ENCODE measurements at regions not wholly inside any gene's neighbourhood (a gene's known extent, or its start where the extent isn't known, plus 50 kb on each side); places are given as distances from the start of the nearest gene placed in this dataset.

GRCh38 chr5:160940725-160941124 is 88.7 kb upstream of the ATP10B start:
- no peak for DNase-seq

DNA sequence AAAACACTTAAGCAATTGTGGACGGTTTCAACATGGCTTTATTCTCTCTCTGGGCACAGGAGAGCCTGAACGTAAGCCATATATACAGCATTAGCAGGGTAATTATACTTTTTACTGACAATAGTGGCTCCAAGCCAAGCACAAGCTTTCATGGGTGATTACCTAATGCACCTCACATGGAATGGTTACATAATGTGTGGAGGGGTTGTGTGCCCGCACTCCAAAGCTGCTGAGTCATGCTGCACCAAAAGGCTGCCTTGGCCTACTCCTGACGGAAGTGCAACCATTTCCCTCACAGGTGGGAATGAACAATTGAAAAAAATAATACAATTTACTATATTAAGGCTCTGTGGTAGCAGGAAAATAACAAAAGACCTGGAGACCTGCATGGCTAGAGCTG is 86.5 kb upstream of the ATP10B start:
- DNase-seq, result no peak

DNA sequence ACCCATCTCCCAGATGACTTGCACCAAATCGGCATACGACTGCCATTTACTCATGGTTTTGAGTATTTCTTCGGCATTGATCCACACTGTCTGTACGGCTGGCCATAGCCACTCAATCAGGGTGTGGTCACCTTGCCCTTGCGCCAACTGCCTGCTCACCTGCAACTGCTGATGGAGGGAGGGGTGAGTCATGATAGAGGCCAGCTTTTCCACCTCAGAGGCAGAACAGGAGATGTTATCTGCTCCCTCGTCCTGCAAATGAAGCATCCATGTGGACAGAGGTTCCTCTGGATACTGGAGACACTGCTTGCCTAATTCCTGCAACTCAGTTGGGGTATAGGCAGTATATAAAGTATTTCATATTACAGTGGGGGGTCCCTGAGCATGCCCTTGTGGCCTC is 85.6 kb upstream of the ATP10B start:
- no peak for DNase-seq

GRCh38 chr5:160935776-160936175 is 83.8 kb upstream of the ATP10B start:
- no peak for DNase-seq

GRCh38 chr5:160931283-160931682 is 79.3 kb upstream of the ATP10B start:
- DNase-seq, result no peak

GRCh38 chr5:160930406-160930805 is 78.4 kb upstream of the ATP10B start:
- no peak for DNase-seq

DNA sequence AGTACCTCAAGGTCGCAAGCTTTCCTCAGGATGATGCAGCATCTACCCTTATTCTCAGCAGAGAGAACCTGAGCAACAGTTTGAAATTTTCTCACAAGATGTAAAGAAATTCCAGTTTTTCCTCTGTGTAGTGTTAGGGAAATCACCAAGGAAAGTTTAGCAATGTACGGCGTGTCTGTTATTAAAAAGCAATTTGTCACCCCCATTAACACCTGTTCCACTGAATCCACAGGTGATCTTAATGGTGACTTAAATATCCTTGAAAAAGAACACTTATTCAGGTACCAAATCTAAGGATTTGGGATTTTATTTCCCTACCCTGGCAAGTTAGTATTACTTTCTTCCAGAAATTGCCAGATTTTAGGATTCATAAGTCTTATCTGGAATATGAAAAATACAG is 77.9 kb upstream of the ATP10B start:
- DNase-seq, result no peak

GRCh38 chr5:160929360-160929759 is 77.3 kb upstream of the ATP10B start:
- DNase-seq, result no peak

DNA sequence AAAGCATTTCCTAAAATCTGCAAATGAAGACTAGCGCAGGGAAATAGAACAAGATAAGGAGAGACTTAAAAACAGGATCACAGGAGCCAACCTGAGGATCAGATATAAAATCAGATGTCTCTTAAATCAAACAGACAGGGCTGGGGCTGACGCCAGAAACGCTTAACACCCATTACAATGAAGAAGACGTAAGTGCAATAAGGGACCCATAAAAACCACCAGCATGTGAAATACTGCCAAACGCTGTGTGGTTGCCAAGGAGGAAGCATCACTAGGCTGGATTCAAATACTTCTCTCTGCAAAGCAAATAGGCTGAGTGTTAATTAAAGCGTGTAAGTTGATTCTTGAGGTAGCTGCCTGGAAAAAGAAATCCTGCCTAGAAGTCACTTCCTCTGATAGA is 74.4 kb upstream of the ATP10B start:
- peak; percentile 72 to 92 for DNase-seq

- DNase-seq, result no peak
These were observed 73.3 kb upstream of the ATP10B start for GRCh38 chr5:160925281-160925680.

DNA sequence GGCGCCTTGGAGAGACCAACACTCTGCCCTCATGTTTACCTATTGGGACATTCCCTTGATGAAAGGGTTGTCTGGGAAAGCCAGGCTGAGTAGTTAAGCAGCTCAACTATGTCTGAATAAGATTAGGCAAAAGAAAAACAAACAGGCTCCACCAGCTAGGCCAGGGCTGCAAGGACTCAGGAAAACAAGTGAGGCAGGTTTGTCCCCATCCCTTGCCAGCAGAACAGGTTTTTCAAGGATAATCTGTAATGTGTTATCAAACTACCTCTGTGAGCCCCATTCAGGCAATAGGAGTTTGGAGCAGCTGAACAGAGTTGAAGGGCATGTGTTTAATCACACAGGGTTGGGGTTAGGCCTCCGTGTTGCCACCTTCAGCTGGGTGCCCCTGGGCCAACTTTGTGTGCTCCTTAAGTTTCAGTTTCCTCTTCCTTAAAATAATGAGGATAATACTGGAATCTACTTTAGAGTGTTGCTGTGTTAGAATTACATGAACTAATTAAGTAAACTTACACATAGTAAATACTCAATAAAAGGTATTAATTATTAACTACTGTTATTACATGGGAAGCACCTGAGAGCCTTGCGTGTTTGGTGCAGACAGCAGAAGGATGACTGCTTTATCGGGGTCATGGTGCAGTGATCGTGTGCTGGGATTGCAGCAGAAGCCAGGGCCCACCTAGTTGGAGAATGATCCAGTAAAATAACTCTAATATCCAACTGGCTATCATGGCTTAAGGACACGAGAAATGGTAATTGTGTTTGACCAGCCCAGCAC is 72.1 kb upstream of the ATP10B start:
- no peak for DNase-seq

GRCh38 chr5:160923411-160923810 is 71.4 kb upstream of the ATP10B start:
- no peak for DNase-seq

GRCh38 chr5:160922311-160922710 is 70.3 kb upstream of the ATP10B start:
- DNase-seq, result no peak

- DNase-seq, result no peak
These were observed 69.6 kb upstream of the ATP10B start for GRCh38 chr5:160921423-160922285.

DNA sequence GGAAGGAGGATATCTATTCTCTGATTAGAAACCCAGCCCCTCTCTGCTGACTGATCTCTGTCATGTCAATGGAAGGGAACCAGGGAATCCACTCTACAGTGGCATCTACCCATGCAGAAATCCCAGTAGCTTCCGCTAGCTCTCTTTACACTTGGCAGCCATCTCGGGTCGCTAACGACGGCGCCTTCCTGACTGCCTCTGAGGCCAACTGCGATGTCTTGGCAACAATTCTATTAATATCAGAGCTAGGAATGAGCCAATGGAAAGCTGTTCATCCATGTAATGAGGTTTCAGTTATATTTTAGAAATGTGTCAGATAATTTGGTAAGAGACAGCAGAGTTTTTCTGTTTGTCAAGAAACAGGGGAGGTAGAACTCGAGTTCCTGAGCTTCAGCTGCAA is 67.6 kb upstream of the ATP10B start:
- no peak for DNase-seq

DNA sequence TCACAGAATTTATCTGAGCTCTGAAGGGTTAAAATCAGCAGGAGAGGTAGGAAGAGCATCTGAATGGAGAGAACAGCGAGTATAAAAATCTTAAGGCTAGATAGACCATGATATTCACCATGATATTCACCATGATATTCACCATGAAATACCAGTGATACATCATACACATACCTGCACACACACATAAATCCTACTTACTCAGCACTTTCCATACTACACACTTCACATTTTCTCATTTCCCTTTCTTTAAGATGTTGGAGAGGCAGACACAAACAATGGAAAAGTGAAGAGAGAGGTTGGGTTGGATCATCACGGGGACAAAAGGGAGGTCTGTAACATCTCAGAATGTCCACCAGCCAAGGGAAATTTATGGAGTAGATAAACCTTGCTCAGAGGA is 66.4 kb upstream of the ATP10B start:
- DNase-seq, result no peak

GRCh38 chr5:160906090-160906489 is 54.1 kb upstream of the ATP10B start:
- no peak for DNase-seq

DNA sequence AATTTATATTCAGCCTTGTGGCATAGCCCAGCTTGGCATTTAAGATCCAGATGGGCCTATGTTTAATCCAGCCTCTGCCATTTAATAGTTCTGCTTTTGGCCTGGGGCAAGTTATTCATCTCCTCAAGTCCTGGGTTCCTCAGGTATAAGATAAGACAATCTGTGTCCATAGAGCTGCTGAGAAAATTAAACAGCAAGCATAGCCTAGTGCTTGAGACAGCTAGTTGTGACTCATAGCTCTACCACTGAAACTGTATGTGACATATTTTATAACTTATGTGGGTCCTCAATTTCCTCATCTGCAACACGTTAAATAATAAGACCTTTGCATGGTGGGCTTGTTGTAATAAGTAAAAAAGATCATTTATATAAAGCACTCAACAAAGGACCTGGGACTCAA is 53.3 kb upstream of the ATP10B start:
- DNase-seq, result no peak

DNA sequence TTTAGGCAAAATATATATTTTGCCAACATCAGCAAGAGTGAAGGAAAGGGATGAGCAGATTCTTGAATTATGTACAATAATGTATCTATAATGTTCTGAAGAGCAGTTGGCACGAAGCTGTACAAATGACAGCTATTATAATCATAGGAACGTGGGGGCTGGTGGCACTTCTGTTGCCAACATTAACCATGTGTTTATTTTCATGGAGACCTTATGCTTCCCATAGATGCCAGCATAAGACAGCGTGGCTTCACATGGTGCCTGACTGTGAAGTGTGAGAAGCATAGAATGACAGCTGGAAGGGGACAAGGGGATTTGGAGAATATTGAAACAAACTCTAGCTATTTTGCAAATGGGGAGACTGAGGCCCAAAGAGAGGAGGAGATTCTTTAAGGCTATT is 52.6 kb upstream of the ATP10B start:
- DNase-seq, result no peak

DNA sequence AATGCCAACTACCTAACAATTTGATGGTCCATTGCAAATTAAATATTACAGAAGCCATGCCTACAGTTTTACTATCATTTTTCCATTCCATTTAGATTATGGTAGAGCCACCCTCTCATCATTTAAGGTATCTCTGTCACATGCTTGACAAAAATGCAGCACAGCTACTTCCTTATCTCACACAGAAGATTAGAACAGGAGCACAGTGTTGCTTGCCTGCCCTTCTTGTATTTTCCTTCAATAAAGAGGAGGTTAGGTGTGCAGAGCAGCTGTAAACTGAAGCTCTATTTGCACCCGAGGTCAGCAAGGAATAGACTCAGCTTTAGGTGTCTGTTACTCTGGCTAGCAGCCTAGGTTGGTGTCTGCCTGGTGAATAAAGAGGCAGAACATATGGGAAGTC is 51.5 kb upstream of the ATP10B start:
- no peak for DNase-seq

DNA sequence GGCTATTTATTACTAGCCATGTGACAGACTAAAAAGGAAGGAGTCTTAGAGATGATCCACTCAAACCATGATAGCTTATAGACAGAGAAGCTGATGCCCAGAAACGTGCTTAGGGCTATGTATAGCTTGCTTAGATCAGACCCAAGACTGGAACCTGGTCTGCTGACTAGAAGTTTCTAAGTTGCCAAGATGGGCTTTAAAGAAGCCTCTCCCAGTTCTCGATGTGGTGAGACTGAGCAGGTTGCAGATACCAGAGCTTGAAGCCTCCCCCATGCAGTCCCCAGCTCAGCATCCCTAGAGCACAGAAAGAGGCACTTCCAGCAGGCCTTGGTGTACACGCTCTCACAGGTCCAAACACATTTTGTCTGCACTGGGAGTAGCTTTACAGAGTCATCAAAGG is 51.1 kb upstream of the ATP10B start:
- no peak for DNase-seq

All from NCI-H187 (cell line).